GM21576 (cell line): ENCODE measurements at regions not wholly inside any gene's neighbourhood (a gene's known extent, or its start where the extent isn't known, plus 50 kb on each side); places are given as distances from the start of the nearest gene placed in this dataset.

Experiments
- ATAC-seq: cut with Tn5 transposase; IDR thresholded peaks from one replicate; pipeline ENCODE4 v1.9.1; 2021; ENCODE audit warnings: mild to moderate bottlenecking, moderate library complexity; ENCODE audit not compliant: unreplicated experiment

DNA sequence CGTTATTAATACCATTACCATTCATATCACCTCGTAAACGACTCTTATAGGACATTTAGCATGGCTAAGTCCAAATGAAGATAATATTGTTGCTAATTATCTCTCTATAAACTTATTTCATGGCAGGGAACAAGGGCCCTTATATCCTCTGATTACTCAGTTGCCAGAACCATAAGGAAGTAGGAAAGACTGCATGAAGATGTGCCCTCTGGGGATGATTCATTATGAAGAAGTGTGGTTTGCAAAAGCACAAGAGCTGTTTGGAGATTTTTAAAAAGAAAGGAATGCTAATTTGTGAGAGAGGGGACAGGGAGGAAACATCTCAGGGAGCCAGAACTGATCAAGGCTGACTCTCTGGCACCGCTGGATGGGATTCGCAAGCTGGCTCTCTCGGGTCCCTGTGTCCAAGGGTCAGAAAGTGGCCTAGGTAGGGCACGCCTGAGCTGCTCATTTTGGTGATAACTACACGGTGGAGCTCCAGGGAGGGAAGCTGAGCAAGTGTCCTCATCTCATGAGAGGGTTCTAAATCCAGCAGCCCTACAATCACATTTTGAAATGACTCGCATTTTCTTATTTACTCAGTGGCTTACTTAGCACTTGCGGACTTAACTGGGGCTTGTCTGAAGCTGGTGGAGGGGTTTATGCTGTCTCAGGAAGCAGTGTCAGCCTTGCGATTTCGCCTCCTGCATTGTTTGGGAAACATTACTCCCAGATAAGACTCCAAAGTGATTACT is 136.8 kb downstream of the C5orf15 start:
- ATAC-seq: no peak

DNA sequence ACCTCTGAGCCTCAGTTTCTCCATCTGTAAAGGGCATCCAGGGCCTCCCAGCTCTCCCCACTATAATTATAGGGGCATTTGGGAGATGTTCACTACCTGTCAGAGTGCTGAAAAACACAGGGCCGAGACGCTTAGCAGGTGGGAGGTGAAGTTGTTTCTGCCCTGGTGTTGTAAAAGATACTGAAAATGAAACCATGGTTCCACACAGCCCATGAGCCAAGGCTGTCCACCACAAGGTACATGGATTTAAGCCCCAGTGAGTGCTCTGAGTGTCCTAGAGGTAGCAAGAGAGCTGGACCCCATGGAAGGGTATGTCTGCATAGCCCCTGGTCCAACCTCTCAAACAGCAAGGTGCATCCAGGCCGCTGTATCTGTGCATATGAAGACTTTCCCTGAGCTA is 137.5 kb downstream of the C5orf15 start:
- no peak for ATAC-seq

DNA sequence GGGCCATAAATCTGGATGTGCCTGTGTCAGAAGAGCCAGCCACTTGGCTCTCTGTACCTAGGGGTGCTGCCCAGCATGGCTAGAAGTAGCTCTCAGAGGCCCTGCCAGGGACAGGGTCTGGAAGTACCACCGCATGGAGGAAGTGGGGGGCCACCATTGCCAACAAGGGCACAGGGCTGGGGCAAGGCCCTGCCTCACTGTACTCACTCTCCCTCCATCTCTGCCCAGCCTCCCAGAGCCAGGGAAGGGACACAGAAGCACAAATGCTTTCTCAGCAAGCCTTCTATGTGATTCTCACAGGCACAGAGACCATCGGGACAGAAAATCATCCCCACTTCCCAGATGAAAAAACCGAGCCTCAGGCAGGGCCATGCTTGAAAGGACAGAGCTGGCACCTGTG is 138.1 kb downstream of the C5orf15 start:
- ATAC-seq: no peak

DNA sequence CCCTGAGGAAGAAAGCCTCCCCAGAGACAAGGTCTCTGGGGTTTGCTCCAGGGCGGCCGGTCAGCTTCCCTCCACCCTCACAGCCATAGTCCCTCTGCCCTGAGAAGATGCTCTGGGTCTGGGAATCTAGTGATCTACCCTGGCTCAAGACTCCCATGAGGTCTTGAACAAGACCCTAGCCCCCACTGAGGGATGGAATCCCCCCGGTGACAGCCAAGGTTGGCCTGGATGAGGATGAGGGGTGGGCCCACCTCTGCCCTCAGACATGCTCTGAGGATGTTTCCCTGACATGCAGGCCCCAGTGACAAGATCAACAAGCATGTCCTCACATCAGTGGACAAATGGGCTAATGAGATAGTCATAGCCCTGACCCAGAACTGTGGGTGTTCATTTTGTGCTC is 138.6 kb downstream of the C5orf15 start:
- ATAC-seq: no peak

DNA sequence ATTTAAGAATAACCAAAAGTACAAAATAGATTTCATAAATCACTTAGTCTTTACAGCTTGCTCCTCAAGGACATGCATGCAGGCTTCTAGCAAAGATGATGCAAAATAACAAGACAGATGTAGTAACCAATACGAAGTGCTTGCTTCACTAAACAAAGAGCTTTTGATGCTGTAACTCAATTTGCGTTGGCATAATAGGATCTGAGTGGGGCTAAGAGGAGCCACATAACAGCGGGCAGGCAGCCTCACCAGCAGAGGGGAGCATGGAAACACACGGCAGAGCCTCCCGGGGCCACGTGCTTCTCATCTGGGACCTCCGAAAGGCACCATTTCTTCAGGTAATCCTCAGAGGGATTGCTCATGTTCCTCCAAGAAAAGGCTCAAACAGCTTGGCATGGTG is 139.7 kb downstream of the C5orf15 start:
- ATAC-seq: no peak

DNA sequence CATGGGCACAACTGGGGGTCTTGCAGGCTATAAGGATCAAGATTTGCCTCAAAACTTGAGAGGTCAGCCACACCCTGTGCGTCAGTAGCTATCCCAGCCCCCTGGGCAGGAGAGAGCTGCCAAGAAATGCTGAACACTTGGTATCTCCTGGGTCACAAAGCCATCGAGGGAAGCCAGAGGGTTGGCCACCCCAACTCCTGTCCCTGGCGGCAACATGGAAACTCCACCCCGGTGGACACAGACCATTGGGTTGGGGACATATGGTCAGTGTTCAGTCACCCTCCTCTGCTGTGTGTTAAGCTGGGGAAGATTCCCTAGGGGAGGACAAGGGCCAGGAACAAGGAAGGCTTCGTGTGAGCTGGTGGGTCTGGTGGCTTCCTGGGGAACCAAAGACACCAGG is 140.6 kb downstream of the C5orf15 start:
- ATAC-seq: no peak

DNA sequence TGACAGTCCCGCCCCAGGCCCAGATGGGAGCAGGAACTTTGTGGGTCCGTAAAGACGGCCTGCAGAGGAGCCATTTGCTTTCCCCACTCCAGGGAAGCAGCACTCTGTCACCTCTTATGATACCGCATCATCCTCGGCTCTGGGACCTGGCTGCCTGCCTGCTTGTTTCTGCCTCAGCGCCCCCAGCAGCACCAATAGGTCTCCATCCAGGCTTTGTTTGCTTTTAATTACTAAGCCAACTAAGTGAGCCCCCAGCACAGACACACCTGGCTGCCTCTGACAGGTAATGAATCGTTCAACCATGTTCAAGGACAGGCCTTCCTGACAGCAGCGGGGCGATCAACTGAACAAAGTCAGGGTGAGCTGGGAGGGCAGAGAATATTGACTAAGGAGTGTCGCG is 141.4 kb downstream of the C5orf15 start:
- ATAC-seq: no peak

DNA sequence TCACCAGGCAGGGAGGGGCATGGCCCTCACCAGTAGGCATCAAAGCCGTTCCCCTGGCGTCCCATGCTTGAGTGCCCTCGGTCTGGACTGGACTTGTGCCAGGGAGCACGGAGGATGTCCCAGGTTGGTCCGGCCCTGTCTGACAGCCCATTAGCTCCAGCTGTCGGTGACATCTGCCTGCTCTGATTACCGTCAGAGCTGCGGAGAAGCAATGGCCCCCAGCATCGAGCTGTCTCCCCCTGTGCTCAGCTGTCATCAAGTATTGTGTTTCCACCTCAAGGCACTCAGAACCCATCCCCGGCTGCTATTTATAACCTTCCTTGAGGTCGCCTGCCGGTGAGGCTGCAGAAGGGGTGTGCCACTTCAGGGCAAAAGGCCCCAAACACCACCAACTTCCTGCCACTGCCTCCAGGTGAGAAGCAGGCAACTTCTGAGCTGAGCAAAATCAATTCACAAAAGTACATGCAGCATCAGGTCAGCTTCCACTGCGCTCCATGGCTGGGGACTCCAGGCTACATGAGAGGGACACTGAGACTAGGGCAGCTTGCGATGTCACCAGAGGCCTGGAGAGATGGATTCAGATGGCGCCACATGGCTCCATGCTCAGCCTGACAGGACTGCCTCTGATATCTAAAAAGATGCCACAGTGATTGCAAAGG is 142.7 kb downstream of the C5orf15 start:
- ATAC-seq: peak; percentile 43

DNA sequence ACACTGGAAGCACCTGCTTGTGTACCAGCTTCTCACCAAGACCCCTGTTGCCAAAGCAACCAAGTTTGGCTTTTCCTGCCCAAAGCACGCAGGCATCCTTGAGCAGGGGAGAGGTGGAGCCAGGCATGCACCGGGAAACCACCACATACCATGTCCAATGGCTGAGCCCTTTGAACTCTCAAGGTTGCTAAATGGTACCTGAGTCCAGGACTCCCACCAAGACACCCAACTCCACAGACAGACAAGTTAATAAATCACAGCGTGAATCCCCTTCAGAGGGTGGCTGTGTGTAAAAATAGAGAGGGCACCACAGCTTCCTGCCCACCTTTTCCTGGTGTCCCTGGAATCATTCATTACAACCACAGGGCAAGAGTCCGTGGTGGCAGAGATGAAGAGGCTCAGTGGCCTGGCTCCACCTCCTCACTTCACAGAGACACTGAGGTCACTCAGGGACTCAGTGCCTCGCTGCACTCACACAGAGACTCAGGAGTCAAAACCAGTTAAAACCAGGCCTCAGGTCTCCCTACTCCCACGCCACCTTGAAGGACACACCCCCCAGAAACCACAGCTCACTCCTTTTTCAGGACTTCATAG is 143.7 kb downstream of the C5orf15 start:
- ATAC-seq: peak; percentile 73

DNA sequence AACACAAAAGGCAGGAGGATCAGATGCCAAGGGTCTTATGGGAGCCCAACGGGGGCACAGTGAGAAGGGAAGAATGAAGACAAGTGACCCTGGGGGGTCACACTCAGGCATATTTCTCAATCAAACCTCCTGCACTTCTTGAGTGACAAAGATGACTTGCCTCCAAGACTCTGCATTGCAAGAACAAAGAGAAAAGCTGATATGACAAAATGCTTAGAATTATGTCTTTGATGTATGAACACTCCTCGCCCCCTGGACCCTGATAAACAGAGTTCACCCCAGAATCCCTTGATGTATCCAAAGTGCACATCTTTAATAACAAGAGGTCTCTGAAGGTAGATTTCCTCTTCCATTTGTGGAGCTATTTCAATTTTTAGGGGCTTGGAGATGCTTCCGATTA is 146.5 kb downstream of the C5orf15 start:
- no peak for ATAC-seq

DNA sequence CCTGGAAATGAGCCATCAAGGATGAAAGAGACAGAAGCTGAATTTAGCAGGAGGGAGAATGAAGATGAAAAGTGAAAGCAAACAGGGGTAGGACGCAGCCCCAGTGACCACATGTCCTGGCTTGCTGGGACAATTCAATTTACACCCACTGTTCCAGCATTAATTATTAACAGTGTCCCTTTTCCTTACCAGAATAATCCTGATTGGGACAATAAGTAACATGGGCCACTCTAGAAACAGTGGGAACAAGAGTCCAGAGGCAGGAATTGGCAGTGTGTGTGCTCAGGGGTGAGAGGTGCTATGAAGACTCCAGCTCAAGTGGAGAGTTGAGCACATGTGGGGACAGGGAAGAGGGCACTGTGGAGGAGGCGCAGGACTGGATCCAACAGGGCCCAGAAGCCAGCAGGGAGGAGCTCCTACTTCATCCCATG is 147.1 kb downstream of the C5orf15 start:
- no peak for ATAC-seq

DNA sequence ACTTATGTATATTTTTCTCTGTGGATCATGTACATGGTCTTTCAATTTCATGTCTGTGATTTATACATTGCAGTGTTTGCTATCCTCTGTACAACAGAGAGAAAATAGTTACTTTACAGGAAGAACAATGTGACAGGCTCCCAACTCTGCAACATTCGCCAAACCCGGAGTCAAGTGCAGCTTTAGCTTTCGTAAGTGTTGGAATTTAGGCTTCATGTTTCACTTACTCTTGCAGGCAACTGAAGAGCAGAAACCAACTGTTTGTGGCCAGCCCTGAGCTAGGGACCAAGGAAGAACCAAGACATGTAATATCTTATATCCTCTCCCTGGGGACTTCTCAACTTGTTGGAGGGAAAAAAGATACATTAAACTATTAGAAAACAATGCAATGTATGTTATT is 147.9 kb downstream of the C5orf15 start:
- ATAC-seq: no peak

DNA sequence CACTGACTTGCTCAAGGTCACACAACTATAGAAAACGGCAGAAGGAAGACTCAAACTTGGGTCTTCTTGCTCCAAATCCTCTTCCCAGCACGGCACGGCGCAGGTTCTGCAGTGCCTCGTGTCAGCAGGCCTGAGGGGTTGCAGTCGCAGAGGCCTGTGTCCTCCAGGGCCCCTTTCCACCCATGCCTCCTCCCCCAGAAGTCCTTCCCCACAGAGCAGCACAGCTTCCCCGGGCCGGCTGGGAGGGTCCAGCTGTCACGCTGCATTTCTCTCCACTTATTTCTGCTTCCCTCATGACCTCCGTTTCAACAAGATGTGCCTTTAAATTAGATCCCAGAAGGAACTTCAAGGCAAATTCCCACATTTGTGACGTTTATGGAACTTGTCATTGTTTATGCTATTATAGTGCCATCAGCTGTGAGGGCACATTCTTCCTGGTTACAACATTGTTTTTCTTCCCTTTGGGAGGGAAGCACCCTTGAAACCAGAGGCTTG is 148.4 kb downstream of the C5orf15 start:
- ATAC-seq: no peak

DNA sequence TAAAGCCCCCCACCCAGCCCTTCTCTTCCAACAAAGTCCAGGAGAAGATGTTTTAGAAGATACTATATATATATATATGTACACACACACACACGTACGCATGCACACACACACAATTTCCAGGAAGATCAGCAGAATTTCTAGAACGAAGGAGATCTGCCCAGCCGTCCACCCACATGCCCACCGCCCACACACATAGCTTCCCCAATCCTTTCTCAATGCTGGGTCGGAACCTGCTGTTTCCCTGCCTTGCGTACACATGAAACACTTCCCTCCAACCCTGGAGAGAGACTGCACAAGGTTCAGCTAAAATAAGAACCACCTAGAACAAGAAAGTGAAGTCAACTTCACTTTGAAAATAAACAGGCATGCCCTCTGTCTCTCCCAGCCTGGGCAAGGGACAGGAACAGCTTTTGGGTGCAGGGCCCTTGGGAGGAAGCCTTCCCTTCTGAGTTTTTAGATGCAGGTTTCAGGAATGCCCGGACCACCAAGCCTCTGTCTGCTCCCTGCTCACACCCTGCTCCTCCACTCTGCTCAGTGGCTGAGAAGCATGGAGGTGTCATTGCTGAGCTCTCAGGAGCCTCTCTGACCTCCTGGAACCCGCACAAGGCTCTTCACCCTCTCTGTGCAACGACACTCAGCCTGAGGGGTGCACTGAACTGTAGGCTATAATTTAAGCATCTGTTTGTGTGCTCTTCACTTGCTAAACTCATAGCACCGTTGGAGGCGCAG is 149.4 kb downstream of the C5orf15 start:
- no peak for ATAC-seq

DNA sequence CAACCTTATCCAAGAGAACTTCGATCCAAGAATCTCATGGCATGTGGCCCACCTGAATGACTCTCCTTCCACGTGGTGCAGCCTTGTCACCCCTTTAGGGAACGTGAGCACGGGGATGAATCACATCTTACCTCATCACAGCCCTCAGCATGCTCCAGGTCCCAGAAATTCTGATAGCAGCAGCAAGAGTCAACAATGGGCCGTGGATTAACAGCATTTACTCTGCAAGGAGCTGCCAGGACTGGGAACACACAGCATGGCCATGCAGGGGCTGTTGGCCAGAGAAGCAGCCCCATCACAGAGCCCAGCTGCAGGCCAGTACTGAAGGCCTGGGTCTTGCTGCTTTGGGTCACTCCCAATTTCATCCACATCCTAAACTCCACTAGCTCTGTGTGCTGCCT is 150.4 kb downstream of the C5orf15 start:
- no peak for ATAC-seq

DNA sequence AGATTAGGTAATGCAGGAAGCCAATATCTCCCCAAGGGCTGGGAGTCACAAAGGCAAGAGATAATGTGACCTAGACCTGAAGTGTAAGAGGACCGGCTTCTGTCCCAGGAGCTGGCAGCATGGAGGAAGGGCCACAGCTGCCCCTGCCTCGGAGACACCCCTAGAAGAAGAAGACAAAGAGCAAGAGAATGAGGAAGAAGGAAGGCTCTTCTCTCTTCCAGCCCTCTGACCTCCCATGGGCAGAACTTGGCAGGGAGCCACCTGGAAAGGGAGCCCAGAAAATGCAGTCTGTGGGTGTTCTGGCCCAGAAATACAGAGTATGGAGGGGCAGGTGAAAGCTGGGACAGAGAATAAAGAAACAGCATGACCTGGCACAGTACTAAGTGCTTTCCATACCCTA is 151.0 kb downstream of the C5orf15 start:
- no peak for ATAC-seq

DNA sequence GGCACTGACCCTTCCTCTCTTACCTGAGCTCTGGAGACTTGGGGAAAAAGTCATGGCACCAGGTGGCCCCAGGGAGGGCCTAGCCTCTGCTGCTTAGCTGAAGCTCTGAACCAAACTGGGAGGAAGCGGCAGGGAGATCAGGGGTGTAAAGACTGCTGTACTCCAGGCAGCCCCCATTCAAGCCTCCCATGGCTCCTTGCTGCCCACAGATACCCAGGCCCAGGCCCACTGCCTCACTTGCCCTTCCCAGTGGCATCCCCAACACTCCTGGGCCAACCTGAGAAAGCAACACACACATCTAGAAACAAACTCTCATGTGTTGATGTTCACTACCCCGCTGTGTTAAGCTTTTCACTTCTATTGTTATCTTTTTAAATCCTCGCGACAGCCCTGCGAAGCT is 151.6 kb downstream of the C5orf15 start:
- no peak for ATAC-seq

DNA sequence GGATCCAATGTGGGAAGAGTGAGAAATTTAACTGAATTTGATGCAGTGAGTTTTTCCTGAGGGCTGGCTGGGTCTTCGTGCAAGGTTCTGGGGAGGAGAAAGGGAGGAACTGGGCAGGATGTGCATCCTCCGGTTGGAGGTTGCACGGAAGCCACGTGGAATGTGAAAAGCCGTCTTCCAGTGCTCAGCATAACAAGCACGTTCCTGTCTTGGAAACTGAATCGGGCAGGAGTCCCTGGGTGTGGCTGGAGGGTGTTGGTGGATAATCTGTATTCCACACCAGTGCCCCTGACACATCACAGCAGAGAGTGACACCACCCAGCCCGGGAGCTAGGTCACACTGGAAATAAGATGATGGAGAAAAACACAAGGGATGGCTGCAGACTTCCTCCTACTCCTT is 154.3 kb downstream of the C5orf15 start:
- no peak for ATAC-seq

DNA sequence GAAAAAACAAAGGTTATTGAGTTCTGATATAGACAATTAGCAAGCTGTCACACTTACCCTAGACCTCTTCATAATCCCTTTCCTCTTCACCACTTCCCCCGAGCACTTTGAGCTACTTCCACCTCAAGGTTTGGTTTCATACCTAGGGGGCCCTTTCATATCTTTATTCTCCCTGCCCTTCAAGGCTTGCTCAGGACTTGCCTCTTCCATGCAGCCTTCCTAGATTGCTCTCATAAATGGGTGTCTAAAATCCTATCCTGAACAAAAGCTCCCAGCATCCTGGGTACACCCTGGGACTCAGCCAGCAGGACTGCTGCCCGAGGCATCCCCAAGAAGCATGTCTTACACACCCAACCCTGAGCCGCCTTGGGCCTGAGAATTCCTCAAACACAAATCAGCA is 157.3 kb downstream of the C5orf15 start:
- ATAC-seq: no peak

DNA sequence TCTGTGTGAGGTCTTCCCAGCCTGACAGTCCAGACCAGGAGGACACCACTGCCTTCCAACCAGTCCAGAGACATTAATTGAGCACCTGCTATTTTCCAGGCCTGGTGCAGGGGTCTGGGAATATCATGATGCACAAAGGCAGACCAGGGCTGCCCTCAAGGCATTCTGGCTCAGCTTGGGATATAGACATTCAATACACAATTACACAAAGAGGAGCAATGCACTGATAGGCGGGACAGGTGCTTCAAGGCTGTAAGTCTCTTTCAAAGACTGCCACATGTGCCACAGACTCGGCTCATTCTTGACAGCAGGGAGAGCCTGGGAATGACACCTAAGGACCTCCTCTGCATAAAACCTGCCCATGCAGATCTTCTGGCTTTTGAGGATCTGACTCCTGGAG is 158.6 kb downstream of the C5orf15 start:
- ATAC-seq: no peak

DNA sequence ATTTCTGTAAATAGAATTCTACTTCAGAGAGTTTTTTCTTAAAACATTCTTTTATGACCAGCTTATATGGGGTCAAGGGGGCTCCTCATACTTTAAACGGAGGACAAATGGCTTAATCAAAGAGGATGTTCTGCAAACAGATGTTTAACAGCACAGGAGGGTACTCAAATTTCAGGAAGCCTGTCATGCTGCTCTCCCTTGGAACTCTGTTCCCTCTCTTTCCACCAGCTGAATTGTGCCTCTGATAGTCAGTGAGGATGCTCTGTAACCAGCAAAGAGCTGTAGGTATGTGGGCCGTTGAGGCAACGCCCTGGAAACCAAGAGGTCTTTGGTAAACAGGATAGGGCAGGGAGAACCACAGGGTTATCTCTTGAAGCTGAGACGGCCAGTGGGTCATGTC is 161.1 kb downstream of the C5orf15 start:
- no peak for ATAC-seq

DNA sequence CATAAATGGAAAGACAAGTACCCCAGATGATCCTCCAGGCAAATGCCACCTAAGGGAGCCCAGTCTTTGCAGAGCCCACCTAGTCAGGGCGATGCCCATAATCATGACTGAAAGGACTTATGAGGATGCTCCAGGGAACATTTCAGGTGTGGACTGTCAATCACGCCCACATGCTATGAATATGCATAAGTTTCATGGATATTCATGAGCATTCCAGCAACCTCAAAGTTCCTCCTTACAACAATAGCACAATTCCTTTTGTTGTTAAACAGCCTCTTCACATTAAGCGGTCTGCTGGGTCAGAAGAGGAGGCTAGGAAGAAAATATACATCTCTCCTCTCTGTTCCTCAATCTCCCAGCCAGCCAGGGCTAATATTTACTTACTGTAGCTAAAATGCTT is 161.6 kb downstream of the C5orf15 start:
- no peak for ATAC-seq
